ENCODE measurements at regions not wholly inside any gene's neighbourhood (a gene's known extent, or its start where the extent isn't known, plus 50 kb on each side); places are given as distances from the start of the nearest gene placed in this dataset.

DNA sequence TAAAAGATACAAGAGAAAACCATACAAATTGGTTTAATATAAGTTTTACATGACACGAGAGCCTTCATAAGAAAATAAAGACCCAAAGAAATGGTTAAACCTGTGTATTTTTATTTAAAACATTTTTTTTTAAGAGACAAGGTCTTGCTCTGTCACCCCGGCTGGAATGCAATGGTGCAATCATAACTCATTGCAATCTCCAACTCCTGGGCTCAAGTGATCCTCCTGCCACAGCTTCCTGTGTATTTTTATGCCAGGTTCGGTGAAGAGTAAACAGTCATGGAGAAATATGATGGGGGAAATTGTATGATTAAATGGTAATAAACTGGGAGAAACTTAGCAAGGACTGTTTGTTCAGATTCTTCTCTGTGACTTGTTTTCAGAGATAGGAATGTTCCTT lies 441.0 kb downstream of the TUSC7 start:
- H3K27ac ChIP-seq: no peak overlapping the region
- DNase-seq (ENCODE audit: low read depth, low spot score): no peak

DNA sequence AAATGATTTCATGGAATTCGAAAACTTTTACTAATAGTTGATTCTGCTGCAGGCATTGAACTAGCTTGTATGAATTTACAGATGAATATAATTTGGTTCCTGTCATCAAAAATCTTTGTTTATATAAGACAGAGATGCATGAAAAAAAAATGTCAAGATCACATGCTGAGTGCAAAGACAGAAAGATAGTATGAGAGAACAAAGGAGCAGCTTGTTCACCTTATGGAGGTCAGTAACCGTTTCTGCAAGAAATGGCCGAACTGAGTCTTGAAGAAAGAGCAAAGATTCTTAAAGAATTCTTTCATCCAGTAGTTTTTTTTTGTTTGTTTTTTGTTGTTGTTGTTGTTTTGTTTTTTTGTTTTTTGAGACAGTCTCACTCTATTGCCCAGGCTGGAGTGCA lies 450.6 kb downstream of the TUSC7 start:
- H3K27ac ChIP-seq: no peak overlapping the region
- DNase-seq (ENCODE audit: low read depth, low spot score): no peak

DNA sequence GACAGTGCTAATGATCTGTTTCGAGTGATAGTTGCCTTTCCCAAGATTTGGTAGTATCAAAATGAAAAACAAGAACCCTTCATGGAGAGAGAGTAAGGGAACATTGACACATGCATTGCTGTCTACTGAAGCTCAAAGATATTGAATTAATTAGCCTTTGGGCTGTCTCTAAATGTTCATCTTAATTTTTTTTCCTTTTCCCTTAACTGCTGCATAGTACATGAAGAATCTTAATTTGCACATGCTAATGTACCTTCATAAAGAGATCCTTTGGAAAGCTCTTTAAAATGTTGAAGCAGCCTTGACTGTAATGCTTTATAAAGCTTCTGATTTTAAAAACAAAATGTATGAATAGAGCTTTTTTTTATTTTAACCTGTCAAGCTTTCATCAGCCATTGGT lies 452.2 kb downstream of the TUSC7 start:
- no peak for DNase-seq (ENCODE audit: low read depth, low spot score)
- H3K27ac ChIP-seq: no peak overlapping the region

GRCh38 chr3:117165176-117165575 lies 455.6 kb downstream of the TUSC7 start:
- no peak overlapping the region for H3K27ac ChIP-seq
- no peak for DNase-seq (ENCODE audit: low read depth, low spot score)

DNA sequence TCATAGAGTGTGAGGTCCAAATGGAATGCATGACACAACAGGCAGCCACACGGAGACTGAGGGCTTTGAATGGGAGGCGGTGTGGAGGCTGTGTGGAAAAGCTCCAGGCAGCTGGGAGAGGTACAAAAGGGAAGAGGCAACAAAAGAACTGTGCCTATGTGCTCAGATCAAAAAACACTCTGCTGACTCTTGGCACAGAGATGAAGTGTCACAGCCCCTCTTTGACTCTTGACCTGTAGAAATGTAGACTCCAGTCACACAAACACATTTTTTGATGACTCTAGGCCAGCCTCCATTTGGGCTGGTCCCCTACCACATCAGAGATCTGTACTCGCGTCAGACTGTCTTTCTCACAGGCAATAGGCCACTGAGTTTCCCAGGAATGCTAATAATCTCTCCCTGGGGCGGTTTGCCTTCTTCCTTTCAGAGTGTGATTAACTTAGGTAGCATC lies 456.0 kb downstream of the TUSC7 start:
- DNase-seq (ENCODE audit: low read depth, low spot score): no peak
- no peak overlapping the region for H3K27ac ChIP-seq

DNA sequence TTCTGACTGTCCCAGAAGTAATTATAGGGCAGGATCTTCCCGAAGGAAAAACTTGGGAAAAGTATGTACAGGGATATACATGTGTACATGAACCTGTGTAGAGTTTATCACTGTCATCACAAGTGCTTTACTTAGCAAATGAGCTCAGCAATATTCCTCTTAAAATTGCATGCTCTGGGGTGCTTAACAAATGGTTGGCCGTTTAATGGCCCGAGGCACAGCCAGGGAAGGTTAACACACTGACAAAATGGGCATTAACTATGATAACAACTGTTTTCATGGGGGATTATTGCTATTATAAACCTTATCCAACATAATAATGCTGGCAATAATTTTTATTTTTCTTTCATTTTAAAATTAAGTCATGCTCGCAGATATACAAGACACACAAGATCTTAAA lies 459.3 kb downstream of the TUSC7 start:
- DNase-seq (ENCODE audit: low read depth, low spot score): no peak
- H3K27ac ChIP-seq: no peak overlapping the region

- no peak for DNase-seq (ENCODE audit: low read depth, low spot score)
- no peak overlapping the region for H3K27ac ChIP-seq
Measured at GRCh38 chr3:117170094-117170493, 460.5 kb downstream of the TUSC7 start.

DNA sequence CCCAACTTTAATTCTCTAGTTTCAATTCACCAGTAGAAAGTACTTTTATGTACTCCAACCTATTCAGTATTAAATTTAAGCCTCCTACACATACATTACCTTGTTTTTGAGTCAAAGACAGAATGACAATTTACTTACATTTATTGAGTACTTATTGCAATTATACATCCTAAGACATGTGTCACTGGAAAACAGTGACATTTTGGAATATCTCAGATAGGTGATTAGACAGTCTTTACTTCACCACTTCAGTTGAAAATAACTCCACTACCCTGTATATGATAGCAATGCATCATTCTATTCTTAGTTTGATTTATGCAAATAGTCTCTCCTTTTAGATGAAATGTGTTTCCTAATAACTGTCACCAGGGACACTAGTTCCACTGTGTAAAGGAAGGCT lies 461.5 kb downstream of the TUSC7 start:
- H3K27ac ChIP-seq: no peak overlapping the region
- no peak for DNase-seq (ENCODE audit: low read depth, low spot score)

DNA sequence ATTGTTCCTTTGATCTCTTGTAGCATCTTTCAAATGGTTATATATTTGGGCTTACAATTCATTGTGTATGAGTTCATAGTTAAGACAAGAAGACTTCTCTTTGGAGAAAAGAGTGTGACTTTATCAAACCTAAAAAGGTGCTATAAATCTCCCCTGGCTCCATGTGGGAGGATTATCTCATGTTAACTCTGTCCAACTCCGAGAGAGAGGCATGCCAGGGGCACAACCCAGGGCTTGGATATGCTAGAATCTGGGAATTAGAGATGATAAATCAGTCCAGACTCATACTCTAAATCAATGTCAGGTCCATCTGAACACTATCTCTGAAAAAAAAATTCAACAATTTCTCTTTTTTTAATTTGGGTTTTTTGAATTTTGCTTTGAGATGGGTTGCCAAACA lies 462.8 kb downstream of the TUSC7 start:
- no peak for DNase-seq (ENCODE audit: low read depth, low spot score)
- no peak overlapping the region for H3K27ac ChIP-seq

GRCh38 chr3:117181222-117181621 lies 471.6 kb downstream of the TUSC7 start:
- no peak overlapping the region for H3K27ac ChIP-seq
- no peak for DNase-seq (ENCODE audit: low read depth, low spot score)

DNA sequence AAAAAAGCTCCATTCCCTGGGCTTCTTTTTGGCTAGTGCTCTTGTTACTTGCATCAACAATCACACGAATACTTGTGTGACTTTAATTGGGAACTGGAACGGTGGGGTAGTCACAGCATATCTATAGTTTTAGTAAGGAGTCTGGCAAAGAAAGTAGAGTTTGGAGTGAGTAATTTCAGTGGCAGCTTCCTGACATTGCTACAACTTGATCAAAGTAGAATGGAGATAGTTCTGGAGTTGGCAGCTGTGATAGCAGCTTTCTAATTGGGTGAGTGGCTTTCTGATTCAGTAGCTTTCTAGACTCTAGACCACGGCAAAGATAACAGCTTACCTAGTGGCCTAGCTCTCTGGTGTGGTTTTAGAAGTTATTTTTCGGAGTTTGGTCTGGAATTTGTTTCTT lies 475.0 kb downstream of the TUSC7 start:
- H3K27ac ChIP-seq: no peak overlapping the region
- DNase-seq (ENCODE audit: low read depth, low spot score): no peak

DNA sequence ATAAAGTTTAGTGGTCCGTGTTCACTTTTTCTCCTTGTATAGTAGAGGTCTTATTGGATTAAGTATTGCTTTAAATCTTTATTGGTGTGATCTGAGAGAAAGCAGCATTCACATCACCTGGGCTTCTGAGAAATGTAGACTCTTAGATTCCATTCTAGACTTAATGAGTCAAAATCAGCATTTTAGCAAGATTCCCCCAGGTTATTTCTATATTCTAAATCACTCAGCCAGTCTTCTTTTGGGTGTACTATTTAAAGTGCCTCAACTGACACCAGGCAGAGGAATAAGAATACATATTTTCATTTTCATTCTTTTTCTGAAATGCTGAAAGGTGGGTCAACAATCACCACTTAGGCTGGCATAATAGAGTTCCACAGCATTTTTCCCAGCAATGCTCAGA lies 481.7 kb downstream of the TUSC7 start:
- no peak for DNase-seq (ENCODE audit: low read depth, low spot score)
- H3K27ac ChIP-seq: no peak overlapping the region

DNA sequence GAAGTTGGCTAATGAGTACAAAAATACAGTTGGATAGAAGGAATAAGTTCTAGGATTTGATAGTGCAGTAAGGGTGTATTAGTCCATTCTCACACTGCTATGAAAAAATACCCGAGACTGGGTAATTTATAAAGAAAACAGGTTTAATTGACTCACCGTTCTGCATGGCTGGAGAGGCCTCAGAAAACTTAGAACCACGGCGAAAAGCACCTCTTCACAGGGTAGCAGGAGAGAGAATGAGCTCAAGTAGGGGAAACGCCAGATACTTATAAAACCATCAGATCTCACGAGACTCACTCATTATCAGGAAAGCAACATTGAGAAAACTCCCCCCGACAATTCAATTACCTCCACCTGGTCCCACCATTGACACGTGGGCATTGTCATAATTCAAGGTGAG lies 483.3 kb downstream of the TUSC7 start:
- DNase-seq (ENCODE audit: low read depth, low spot score): no peak

GRCh38 chr3:117193390-117193789 lies 483.8 kb downstream of the TUSC7 start:
- H3K27ac ChIP-seq: no peak overlapping the region
- no peak for DNase-seq (ENCODE audit: low read depth, low spot score)

More for the DNA sequence above, 483.3 kb downstream of the TUSC7 start:
- H3K27ac ChIP-seq: no peak overlapping the region

GRCh38 chr3:117195034-117195433 lies 485.5 kb downstream of the TUSC7 start:
- DNase-seq (ENCODE audit: low read depth, low spot score): no peak
- no peak overlapping the region for H3K27ac ChIP-seq

DNA sequence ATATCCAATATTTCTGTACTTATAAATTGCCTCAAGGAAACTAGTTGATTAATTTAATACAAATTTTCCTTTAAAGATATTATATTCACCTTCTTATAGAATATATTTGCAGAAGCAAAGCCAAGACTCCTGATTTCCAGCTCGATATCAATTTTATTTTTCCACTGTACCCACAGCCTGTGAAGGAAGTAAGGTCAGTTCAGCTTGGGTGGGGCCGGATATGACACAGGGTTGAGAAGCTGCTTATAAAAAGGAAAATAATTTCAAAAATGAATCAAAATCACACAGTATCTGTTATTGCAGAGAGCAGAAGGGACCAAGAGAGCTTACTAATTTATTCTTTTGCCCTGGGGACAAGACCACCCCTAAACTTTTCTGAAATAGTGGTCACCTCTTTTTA lies 491.4 kb downstream of the TUSC7 start:
- DNase-seq (ENCODE audit: low read depth, low spot score): no peak
- H3K27ac ChIP-seq: no peak overlapping the region

DNA sequence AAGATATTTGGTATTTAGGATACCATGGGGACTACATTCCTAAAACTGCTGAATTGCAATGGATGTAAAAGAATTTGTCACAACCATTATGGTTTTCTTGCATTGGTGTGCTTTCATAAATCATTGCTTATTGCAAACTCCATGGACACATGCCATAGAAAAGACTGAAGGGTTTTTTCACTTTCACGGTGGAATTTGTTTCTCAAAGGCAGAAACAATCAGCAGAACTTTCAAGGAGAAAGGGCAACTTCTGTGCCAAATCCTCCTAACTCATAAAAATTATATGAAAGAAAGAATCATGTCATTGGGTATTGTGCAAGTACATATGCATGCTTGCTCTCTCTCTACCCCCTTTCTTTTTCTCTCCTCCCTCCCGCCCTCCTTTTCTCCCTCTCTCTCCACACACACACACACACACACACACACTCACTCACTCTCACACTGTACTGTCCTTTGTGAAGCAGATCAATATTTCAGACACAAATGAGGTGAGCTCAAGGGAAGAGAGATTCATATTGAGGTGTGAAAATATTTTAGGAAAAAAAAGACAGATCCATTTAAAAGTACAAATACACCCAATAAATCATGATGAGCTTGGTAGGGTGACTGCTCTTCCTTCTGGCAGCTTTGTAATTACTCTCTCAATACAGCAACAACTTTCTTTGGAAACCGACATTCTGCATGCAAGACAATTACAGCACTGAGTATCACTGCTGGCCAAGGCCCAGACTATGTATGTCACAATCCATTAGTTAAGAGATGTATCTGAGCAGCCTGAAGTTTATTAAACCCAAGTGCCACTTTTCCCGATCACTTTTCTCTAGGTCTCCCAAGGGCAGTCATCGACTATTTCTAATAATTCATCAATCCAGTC lies 492.6 kb downstream of the TUSC7 start:
- no peak for DNase-seq (ENCODE audit: low read depth, low spot score)

GRCh38 chr3:117217355-117217754 lies 507.8 kb downstream of the TUSC7 start:
- no peak for DNase-seq (ENCODE audit: low read depth, low spot score)
- H3K27ac ChIP-seq: no peak overlapping the region

More for the DNA sequence above, 492.6 kb downstream of the TUSC7 start:
- no peak overlapping the region for H3K27ac ChIP-seq

DNA sequence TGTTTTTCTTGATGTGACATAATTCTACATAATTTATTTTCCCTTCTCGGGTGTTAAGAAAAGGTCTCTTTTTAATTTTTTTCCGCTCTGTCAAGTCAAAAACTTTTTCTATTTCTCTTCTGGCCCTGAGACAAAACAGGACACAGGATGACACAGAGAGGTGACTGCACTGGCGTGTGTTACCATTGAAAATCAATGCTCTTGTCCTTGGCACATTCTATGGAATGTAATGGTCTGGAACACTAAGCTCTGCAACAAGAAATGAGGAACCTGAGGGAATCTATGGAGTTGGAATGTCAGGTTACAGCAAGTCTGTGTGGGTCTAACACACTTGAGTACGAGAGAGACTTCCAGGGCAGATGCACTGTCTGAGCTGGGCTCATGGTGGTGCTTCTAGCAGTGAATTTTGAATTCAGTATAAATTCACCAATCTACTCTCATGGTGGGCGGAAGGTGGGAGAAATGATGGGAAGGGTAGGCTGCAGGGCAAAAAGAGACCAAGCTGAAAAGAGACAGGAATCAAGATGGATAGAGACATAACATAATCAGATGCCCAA lies 508.3 kb downstream of the TUSC7 start:
- DNase-seq (ENCODE audit: low read depth, low spot score): no peak
- no peak overlapping the region for H3K27ac ChIP-seq

DNA sequence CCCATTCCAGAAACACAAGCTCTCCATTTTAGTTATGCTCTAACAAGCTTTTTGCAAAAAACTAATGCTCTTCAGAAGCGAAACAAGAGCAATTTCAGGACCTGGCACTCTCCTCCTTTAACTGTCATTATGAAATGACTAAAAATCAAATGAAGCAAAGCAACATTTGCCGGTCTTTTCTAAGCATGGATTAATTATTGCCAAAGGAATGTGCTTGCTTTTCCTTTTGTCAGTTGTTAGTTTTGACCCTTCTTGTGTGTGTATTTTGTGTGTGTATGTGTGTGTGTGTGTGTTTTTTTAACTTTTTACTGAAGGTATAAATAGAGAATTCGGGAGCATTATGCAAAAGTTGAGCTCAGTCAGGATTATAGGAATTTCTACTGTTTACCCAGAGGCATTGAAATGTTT lies 509.1 kb downstream of the TUSC7 start:
- DNase-seq (ENCODE audit: low read depth, low spot score): no peak
- H3K27ac ChIP-seq: no peak overlapping the region

DNA sequence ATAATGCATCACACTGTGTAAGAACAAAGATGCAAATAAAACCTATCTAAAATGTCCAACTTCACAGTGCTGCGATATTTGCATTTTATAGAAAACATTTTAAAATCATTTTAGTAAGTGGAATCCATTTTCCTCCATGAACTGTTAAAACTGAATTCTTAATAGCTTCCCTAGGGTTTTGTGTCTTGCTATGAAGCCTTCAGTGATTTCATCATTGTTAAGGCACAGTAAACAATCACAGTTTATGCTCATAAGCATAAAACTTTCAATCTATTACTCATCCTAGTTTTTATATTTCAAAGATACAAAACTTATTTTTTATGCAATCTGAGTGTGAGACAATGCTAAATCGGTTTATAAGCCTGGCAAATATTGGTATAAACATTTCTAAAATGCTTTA lies 509.7 kb downstream of the TUSC7 start:
- DNase-seq (ENCODE audit: low read depth, low spot score): no peak
- no peak overlapping the region for H3K27ac ChIP-seq

DNA sequence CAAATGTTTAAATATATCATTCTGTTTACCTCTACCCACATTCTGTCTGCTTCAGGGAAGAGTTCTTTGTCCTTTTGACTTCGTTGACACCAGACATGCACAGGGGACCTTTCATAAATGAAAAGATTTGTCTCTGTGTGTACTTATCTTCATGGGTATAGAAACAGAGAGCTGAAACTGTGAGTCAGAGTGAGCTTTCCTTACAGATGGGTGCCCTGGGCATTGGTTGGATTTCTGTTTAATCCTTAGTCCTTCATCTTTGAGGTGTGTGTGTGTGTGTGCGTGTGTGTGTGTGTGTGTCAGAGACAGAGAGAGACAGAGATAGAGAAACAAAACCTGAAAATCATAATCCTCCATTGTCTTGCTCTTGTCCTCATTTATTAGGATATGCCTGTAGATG lies 517.4 kb downstream of the TUSC7 start:
- DNase-seq (ENCODE audit: low read depth, low spot score): no peak
- no peak overlapping the region for H3K27ac ChIP-seq

All from epithelial cell of prostate (primary cell).